ENCODE measurements at regions not wholly inside any gene's neighbourhood (a gene's known extent, or its start where the extent isn't known, plus 50 kb on each side); places are given as distances from the start of the nearest gene placed in this dataset.

GRCh38 chr17:53950207-53950857 lies 127.6 kb downstream of the KIF2B start:
- TF ChIP-seq POLR2AphosphoS5 (IDR thresholded peaks at IDR 0.05) (no peak), CTCF (IDR thresholded peaks at IDR 0.05; ENCODE audit: poor library complexity, severe bottlenecking) (no peak), EP300 (conservative IDR thresholded peaks at IDR 0.05; ENCODE audit: poor library complexity, severe bottlenecking) (no peak), MXI1 (conservative IDR thresholded peaks at IDR 0.05; ENCODE audit: poor library complexity, severe bottlenecking) (no peak), EZH2 (IDR thresholded peaks at IDR 0.05; ENCODE audit: borderline replicate concordance, insufficient read depth, low read length, poor library complexity, severe bottlenecking) (no peak), TAF1 (IDR thresholded peaks at IDR 0.05; ENCODE audit: low read depth) (no peak)
